K562 (cell line): ENCODE measurements at regions not wholly inside any gene's neighbourhood (a gene's known extent, or its start where the extent isn't known, plus 50 kb on each side); places are given as distances from the start of the nearest gene placed in this dataset.
"Not testable (repeated sequence)": the region's sequence is repeated elsewhere in the genome, so short reads cannot be mapped to it uniquely, and the experiment has no call there.

Experiments used
- ATAC-seq: fragments of 200-7000 bp; cut with Tn5 transposase; 3 replicates; pipeline ENCODE4 v1.9.1; 2020; ENCODE audit warnings: moderate library complexity
- BruUV-seq: library from RNA; stranded (reverse); fragments of 400-500 nt; replicated peaks from 2 replicates; lab custom pipeline; 2021; lab: Mats Ljungman, UMichigan
- CTCF ChIA-PET: fragments of 300-600 bp; formaldehyde crosslinking; extraction: SDS; loops from one replicate; lab custom pipeline; 2021; ENCODE audit warnings: low intra/inter-chr PET ratio; lab: Yijun Ruan, JAX
- POLR2A ChIA-PET: fragments of 300-600, 350-650 bp; sonication (Branson Sonifier 250); formaldehyde crosslinking; extraction: SDS; loops from one replicate; lab custom pipeline; 2021; ENCODE audit warnings: antibody characterized with exemption, inconsistent platforms; lab: Yijun Ruan, JAX
- DNase-seq, 4 experiments: peaks; one replicate each; pipeline versions ENCODE4 v3.0.0 to v3.0.0-alpha.2; 2011 to 2018; ENCODE audit warnings: low spot score in 3 of 4, mixed read lengths in 3 of 4; ENCODE audit errors: extremely low read depth in 1 of 4
- FAIRE-seq: peaks from 2 replicates; lab custom pipeline; 2011; peaks lifted over from hg19 to GRCh38; lab: Jason Lieb, UNC
- H2AFZ ChIP-seq: 2 replicates; pipeline ENCODE4 v1.6.0; 2011; ENCODE audit warnings: low read depth, low read length, control low read depth, inconsistent platforms
- H3K27ac ChIP-seq: fragments of 200-600 bp; 3 replicates; pipeline ENCODE4 v1.8.0; 2011; ENCODE audit warnings: low read depth, mild to moderate bottlenecking, control low read depth, inconsistent platforms, low read length, moderate library complexity, mixed read lengths; ENCODE audit errors: extremely low read depth
- H3K27me3 ChIP-seq, 2 experiments: fragments of 300-600 bp in 1 of 2; 2 replicates in 1 of 2; 3 replicates in 1 of 2; pipeline versions ENCODE4 v1.6.0 to v1.8.0; 2011; ENCODE audit warnings: inconsistent platforms in 2 of 2, low read length in 2 of 2, mild to moderate bottlenecking in 1 of 2, mixed read lengths in 1 of 2, moderate library complexity in 1 of 2; ENCODE audit not compliant: control insufficient read depth in 2 of 2, insufficient read depth in 2 of 2
- H3K36me3 ChIP-seq: fragments of 300-600 bp; 3 replicates; pipeline ENCODE4 v1.8.0; 2011; ENCODE audit warnings: mild to moderate bottlenecking, low read length, inconsistent platforms; ENCODE audit not compliant: control insufficient read depth, insufficient read depth
- H3K4me1 ChIP-seq, 2 experiments: fragments of 200-600 bp in 1 of 2; replicated peaks in 1 of 2; 2 replicates in 1 of 2; 3 replicates in 1 of 2; pipeline versions ENCODE4 v1.5.1 to v1.8.0; 2011; ENCODE audit warnings: inconsistent platforms in 2 of 2, low read length in 2 of 2, mild to moderate bottlenecking in 1 of 2, mixed read lengths in 1 of 2, moderate library complexity in 1 of 2; ENCODE audit not compliant: control insufficient read depth in 2 of 2, insufficient read depth in 2 of 2
- H3K4me2 ChIP-seq: 2 replicates; pipeline ENCODE4 v1.6.1; 2011; ENCODE audit warnings: low read length, control low read depth, inconsistent platforms, mixed read lengths; ENCODE audit not compliant: insufficient read depth
- H3K4me3 ChIP-seq: fragments of 200-600 bp; sonication (generic), shearing (Covaris generic); 2 replicates; pipeline ENCODE4 v1.5.1; 2016; ENCODE audit warnings: control low read depth, inconsistent platforms
- H3K79me2 ChIP-seq: fragments of 200-600 bp; 3 replicates; pipeline ENCODE4 v1.8.0; 2011; ENCODE audit warnings: low read length, inconsistent platforms; ENCODE audit not compliant: control insufficient read depth, insufficient read depth
- H3K9ac ChIP-seq, 2 experiments: 2 replicates each; pipeline versions ENCODE4 v1.6.0 to v1.6.1; 2011; ENCODE audit warnings: low read depth in 2 of 2, low read length in 2 of 2, control low read depth in 1 of 2, inconsistent platforms in 1 of 2, mild to moderate bottlenecking in 1 of 2, mixed read lengths in 1 of 2; ENCODE audit not compliant: insufficient read depth in 1 of 2
- H3K9me1 ChIP-seq: one replicate; pipeline ENCODE4 v1.6.0; 2011; ENCODE audit warnings: inconsistent platforms, mild to moderate bottlenecking, low read length, moderate library complexity; ENCODE audit not compliant: control insufficient read depth, insufficient read depth
- H3K9me3 ChIP-seq: replicated peaks from 2 replicates; pipeline ENCODE4 v1.5.1; 2011; ENCODE audit warnings: low read depth, low read length, inconsistent platforms; ENCODE audit not compliant: control insufficient read depth, insufficient read depth
- H4K20me1 ChIP-seq: replicated peaks from 2 replicates; pipeline ENCODE4 v1.6.1; 2011; ENCODE audit warnings: low read length, inconsistent platforms, mixed read lengths; ENCODE audit not compliant: control insufficient read depth, insufficient read depth
- SRF ChIP-seq, 2 experiments: fragments of 250-450, 450-650 bp in 1 of 2; sonication (Bioruptor Pico) in 1 of 2; sonication (generic) in 1 of 2; formaldehyde crosslinking; IDR thresholded peaks; 2 replicates each; pipeline versions ENCODE4 v1.5.0 to v1.5.1; 2020 to 2022; ENCODE audit warnings: mild to moderate bottlenecking in 1 of 2, missing genetic modification reagents in 1 of 2
- ZFP36 ChIP-seq: fragments of 150-350 bp; IDR thresholded peaks from 2 replicates; pipeline ENCODE4 v1.6.1; 2018; ENCODE audit warnings: low read length, low read depth; ENCODE audit not compliant: partially characterized antibody
- WGBS: fragments of 100-300 bp; shearing (Covaris generic); methylation state at CpG from one replicate; pipeline ENCODE4 v1.1.6; 2016; ENCODE audit warnings: low coverage, mixed read lengths; ENCODE audit not compliant: insufficient coverage; ENCODE audit errors: missing lambda C conversion rate; 5-methylcytosine and 5-hydroxymethylcytosine counted together
- in situ Hi-C: fragments of 300-500 bp; cut with MboI; formaldehyde crosslinking; loops from 4 replicates; pipeline ENCODE4 v1.15.0; 2018; ENCODE audit warnings: inconsistent platforms, mixed read lengths
- intact Hi-C: fragments of 100-400 bp; cut with micrococcal nuclease; formaldehyde crosslinking; loops from 2 replicates; pipeline ENCODE4 v1.14.2; 2022

GRCh38 chr22:25413620-25414019, 150.9 kb upstream of the GRK3 start:
- BruUV-seq: no TSS peak
- DNase-seq (no peak), FAIRE-seq (no peak), ATAC-seq (no peak)
- intact Hi-C loops (no loop called here), in situ Hi-C loops (no loop called here)
- Histone ChIP-seq H3K27me3 (no peaks in the 10 kb centered on the region), H3K79me2 (no peaks in the 10 kb centered on the region), H2AFZ (no peak overlapping the region), H3K4me2 (no peak overlapping the region), H3K4me1 (no peaks in the 10 kb centered on the region; a peak in 1 of 5 replicates), H3K4me3 (no peak overlapping the region), H4K20me1 (no peaks in the 10 kb centered on the region), H3K36me3 (no peaks in the 10 kb centered on the region), H3K9ac (no peak overlapping the region), H3K9me1 (no peaks in the 10 kb centered on the region), H3K9me3 (no peaks in the 10 kb centered on the region), H3K27ac (no peak overlapping the region)
- WGBS: 8% methylated on average over 1 of the region's 1 CpG
- ChIA-PET CTCF (no interaction called here), POLR2A (no interaction called here)
- TF ChIP-seq ZFP36: peak; percentile 79
- TF ChIP-seq SRF (CRISPR knock-in tag; IDR thresholded peaks at IDR 0.05): no peak

DNA sequence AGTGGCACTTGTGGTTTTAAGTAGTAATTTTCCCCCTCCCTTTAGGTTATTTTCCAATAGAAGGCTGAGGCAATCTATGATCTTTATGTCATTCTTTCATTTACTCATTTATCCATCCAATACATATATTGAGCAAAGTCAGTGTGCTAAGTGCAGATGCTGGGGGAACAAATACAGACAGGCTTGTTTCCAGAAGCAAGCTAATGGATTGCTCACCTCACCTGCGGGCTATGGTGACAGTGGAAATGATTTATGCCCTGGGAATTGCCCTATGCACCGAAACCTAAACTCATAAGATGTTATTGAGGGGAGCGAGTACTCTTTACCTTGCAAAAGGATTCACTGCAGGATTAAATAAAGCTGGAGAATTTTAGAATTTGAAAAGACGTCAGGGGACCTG, 148.7 kb upstream of the GRK3 start:
- H2AFZ ChIP-seq, H3K4me1 ChIP-seq, CTCF ChIA-PET, DNase-seq, H3K4me2 ChIP-seq, H3K36me3 ChIP-seq, H3K9ac ChIP-seq, in situ Hi-C loops, H3K79me2 ChIP-seq, H3K27me3 ChIP-seq, ATAC-seq, H3K9me3 ChIP-seq, H3K27ac ChIP-seq, BruUV-seq, FAIRE-seq, H3K9me1 ChIP-seq, H3K4me3 ChIP-seq, H4K20me1 ChIP-seq, intact Hi-C loops: not testable (repeated sequence)
- WGBS: 14% methylated on average over 3 of the region's 4 CpGs
- POLR2A ChIA-PET: interaction anchor here (0.9 to 1.0 kb wide), 2 partner anchors 12 to 14 kb away, joined by 3 to 4 read pairs; no protein-coding TSS in a partner anchor
